ENCODE measurements at regions not wholly inside any gene's neighbourhood (a gene's known extent, or its start where the extent isn't known, plus 50 kb on each side); places are given as distances from the start of the nearest gene placed in this dataset.
"Not testable (repeated sequence)": the region's sequence is repeated elsewhere in the genome, so short reads cannot be mapped to it uniquely, and the experiment has no call there.

GRCh38 chr18:67752211-67752610, 235.7 kb upstream of the DSEL start:
- DNase-seq (ENCODE audit: low read depth in 2 of 2): not testable (repeated sequence)

DNA sequence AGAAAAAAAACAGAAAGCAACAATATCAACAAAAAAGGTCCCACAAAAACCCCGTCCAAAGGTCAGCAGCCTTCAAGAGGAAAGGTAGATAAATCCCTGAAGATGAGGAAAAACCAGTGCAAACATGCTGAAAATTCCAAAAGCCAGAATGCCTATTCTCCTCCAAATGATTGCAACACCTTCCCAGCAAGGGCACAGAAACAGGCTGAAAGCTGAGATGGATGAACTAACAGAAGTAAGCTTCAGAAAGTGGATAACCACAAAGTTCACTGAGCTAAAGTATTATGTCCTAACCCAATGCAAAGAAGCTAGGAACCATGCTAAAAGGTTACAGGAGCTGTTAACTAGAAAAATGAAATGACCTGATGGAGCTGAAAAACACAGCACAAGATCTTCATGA, 226.4 kb upstream of the DSEL start:
- DNase-seq (ENCODE audit: low read depth in 2 of 2): no peak

- no peak for DNase-seq (ENCODE audit: low read depth in 2 of 2)
Observed at GRCh38 chr18:67742525-67742924, 226.0 kb upstream of the DSEL start.

DNA sequence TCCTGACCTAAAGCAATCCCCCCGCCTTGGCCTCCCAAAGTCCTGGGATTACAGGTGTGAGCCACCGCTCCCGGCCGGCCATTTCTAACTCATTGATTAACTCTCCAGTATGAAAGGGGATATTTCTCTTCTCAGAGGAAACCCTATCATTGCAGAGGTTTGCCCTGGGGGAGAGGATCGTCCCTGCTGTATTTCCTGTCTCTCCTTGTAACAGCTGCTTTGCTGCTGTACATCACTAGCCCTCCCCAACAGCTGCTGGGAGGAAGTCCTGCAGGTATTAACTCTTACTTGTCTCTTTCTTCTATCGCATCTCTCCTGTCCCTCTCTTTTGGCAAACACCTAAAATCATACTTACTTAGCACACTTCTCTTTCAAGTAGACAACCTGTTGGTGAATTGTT, 219.0 kb upstream of the DSEL start:
- DNase-seq (ENCODE audit: low read depth in 2 of 2): no peak

DNA sequence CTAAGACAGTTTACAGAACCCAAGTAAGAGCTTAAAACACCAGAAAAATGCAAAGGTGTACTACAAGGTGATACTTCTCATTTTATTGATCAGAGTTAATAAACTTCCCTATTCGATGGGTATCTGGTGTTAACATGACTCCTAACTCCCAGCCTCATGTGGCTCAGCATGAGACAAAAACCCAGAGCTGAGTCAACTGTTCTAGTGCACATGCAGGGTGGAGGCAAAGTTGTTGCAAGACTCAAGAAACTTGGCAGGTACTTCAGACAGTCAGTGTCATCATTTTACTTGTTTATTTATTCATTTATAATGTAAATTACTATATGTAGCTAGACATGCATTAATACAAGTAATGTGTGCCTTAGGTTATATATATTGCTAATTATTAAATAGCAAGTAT, 216.6 kb upstream of the DSEL start:
- no peak for DNase-seq (ENCODE audit: low read depth in 2 of 2)

GRCh38 chr18:67731851-67732250, 215.3 kb upstream of the DSEL start:
- no peak for DNase-seq (ENCODE audit: low read depth in 2 of 2)

GRCh38 chr18:67730886-67731285, 214.4 kb upstream of the DSEL start:
- no peak for DNase-seq (ENCODE audit: low read depth in 2 of 2)

GRCh38 chr18:67728364-67728763, 211.8 kb upstream of the DSEL start:
- DNase-seq (ENCODE audit: low read depth in 2 of 2): no peak

DNA sequence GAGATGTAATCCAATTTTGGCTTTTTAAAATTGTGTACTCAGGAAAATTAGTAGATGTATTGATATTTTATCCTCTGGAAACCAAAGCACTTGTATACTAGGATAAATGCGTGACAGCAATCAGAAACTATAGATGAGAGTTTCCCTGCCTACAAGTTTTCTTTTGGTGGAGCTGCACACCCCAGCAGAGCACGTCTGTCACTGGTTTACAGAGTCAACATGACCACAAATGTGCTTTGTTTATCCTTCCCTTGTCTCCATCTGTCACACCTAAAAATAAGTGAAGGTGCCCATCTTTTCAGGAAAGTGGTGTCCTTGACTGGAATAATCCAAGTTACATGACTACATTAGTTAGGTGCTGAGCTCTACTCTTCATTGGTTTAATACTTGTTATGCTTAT, 210.4 kb upstream of the DSEL start:
- no peak for DNase-seq (ENCODE audit: low read depth in 2 of 2)

- no peak for DNase-seq (ENCODE audit: low read depth in 2 of 2)
Observed at GRCh38 chr18:67717800-67718199, 201.3 kb upstream of the DSEL start.

GRCh38 chr18:67715567-67715966, 199.0 kb upstream of the DSEL start:
- DNase-seq (ENCODE audit: low read depth in 2 of 2): no peak

DNA sequence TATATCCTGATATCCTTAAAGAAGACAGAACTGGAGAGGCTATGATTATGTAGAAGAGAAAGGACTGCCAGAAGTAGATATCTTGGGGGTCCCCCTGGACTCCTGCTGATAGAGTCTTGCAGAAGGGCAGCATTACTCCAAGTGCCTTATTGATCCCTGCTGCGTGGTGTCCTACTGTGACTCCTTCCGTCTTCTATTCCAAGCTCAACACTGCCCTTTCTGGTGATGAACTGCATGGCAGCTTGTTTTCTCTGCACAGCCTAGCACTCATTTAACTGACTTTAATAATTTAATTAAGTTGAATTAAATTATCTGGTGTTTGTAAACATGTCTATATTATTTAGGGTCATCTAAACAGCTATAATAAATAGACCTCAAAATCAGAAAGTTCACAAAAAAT, 194.1 kb upstream of the DSEL start:
- no peak for DNase-seq (ENCODE audit: low read depth in 2 of 2)

- DNase-seq (ENCODE audit: low read depth in 2 of 2): no peak
Observed at GRCh38 chr18:67705748-67706147, 189.2 kb upstream of the DSEL start.

DNA sequence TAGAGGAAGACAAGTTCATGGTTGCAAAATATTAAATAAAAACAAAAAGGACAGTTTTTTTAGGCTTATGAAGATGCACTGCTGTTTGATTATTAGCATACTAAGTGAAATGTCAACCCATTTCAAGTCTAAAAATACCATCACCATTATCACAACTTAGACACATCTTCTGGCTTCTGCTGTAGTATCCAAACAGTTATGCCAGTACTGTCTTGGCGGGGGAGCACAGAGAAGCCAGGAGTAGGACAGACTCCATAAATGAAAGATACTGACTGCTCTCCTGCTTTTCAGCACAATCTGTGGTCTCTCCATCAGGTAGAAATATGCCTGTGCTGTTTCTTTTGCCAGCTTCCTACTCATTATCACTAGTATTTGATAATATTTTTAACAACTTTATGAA, 179.2 kb upstream of the DSEL start:
- DNase-seq (ENCODE audit: low read depth in 2 of 2): no peak

GRCh38 chr18:67694787-67695186, 178.3 kb upstream of the DSEL start:
- no peak for DNase-seq (ENCODE audit: low read depth in 2 of 2)

DNA sequence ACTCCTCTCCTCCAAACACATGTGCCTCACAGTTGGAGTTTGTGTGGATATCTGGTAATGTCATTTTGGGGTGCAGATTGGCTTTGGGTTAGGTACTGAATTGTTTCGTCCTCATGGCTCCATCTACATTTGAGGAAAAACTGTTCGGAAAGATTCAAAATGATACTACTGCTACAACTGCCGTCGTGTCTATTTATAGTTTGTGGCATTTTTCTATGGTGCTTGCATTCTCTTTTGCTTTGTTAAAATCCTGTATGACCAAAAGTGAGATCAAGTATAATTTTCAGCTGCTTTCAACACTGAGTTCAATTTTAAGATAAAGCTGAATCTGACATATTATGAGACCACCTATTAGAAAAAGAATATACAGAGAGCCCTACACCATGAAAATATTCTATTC, 176.3 kb upstream of the DSEL start:
- DNase-seq (ENCODE audit: low read depth in 2 of 2): no peak

- no peak for DNase-seq (ENCODE audit: low read depth in 2 of 2)
Observed at GRCh38 chr18:67682516-67682915, 166.0 kb upstream of the DSEL start.

GRCh38 chr18:67677489-67677888, 161.0 kb upstream of the DSEL start:
- no peak for DNase-seq (ENCODE audit: low read depth in 2 of 2)

GRCh38 chr18:67672716-67673115, 156.2 kb upstream of the DSEL start:
- no peak for DNase-seq (ENCODE audit: low read depth in 2 of 2)

DNA sequence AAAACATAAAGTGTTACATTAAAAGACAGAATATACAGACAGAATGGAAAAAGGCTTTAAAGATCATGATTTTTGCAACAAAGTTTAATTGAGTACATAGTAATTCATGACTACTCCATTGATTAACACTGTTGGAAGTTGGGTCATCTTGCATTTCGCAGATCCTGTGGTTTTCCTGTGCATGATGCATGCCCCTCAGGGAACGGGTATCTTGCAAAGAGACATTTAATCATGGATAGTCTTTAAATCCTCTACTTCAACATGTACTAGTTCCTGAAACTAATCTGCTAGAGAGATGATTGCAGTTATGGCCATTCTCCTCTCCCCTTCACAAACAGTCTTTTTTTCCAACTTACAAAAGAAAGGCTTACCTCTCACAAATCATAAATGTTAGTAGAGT, 155.6 kb upstream of the DSEL start:
- DNase-seq (ENCODE audit: low read depth in 2 of 2): no peak

GRCh38 chr18:67670024-67670543, 153.6 kb upstream of the DSEL start:
- no peak for DNase-seq (ENCODE audit: low read depth in 2 of 2)

DNA sequence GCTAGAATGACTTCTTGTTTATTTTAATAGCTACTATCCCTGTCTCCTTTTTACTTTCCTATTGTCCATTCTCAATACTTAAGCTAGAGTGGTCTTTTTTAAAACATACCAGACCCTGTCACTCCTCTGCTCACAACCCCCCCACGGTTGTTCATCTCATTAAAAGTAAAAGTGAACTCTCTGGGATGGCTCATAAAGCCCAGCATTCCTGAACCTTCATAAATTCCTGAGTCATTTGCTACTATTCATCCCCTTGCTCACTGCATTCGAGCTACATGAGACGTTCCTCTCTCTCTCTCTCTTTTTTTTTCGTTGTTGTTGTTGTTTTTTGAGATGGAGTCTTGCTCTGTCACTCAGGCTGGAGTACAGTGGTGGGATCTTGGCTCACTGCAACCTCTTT, 148.7 kb upstream of the DSEL start:
- DNase-seq (ENCODE audit: low read depth in 2 of 2): no peak

GRCh38 chr18:67662996-67663395, 146.5 kb upstream of the DSEL start:
- no peak for DNase-seq (ENCODE audit: low read depth in 2 of 2)

- DNase-seq (ENCODE audit: low read depth in 2 of 2): no peak
Observed at GRCh38 chr18:67661555-67661954, 145.0 kb upstream of the DSEL start.

GRCh38 chr18:67654101-67654500, 137.6 kb upstream of the DSEL start:
- no peak for DNase-seq (ENCODE audit: low read depth in 2 of 2)
